ENCODE measurements at regions not wholly inside any gene's neighbourhood (a gene's known extent, or its start where the extent isn't known, plus 50 kb on each side); places are given as distances from the start of the nearest gene placed in this dataset.
"Not testable (repeated sequence)": the region's sequence is repeated elsewhere in the genome, so short reads cannot be mapped to it uniquely, and the experiment has no call there.

DNA sequence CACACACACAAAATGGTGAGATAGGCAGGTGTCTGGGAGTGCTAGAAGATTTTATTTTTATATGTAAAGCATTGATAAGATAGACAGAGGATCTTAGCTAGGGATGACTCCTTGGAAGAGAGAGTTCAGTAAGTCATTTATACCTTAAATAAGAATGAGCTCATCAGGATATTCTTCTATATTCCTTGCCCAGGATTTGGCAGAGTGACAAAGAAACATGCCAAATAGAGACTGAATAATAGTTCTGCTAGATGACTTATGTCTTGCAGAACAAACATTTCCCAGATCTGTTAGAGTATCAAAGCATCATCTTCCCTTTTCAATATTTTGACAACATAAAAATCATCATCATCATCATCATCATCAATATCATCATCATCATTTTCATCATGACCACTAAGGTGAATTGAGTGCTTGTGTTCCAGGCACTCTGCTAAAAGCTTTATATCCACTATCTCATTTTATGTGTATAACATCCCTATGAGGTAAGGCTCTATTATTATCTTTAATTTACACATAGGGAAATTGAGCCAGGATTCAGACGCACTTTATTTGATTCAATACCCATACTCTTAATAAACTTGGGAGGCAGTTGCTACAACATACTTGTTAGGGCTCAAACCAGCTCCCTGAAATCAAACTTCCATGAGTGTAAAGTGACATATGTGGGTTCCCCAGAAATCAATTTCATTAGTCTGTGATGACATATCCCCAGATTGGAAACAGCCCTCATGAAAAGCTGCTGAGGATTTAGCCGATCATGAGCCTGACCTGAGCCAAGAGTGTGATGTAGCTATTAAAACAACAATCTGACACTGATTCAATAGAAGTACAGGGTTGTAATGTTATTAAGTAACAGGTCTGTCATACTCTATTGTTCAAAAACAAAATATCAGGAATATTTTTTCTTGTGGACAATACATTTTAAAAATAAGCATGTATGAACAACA lies 176.3 kb upstream of the SEMA6A start:
- no peak for DNase-seq (ENCODE audit: low spot score)
- ATAC-seq = no peak

DNA sequence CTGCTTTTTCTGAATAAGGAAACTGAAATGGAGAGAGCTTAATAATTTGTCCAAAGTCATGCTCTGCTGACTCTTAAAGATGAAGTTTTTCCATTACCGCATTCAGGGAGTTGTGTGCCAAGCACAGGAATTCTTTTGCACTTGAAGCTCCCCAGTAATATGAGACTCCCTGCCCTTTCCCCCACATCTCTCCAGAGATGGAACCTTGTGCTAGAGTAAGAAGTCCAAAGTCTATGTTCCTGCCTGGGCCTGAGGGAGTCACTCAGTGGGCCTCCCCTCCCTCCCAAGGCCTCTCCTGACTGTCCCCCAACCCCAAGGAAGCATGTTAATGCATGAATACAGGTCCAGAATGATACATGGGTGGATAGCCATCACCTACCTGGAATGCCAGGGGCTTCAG lies 173.3 kb upstream of the SEMA6A start:
- DNase-seq (ENCODE audit: low spot score) (no peak), ATAC-seq (no peak)

DNA sequence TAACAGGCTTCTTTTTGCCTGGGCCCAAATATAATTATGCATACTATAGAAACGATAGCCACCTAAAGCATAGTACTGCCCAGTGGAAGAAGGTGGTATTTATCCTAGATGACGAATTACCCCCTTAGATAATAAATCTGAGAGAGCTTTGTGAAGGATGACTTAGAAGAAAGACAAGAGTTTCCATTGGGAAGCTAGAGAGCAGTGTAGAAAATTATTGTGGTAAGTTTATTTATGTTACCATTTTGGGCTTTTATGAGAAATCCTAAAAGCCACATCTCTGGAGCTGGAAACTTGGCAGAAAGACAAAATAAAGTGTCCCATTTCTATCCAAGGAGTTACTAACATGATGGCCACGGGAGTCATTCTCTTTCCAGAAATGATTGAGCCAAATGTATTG lies 172.0 kb upstream of the SEMA6A start:
- no peak for ATAC-seq
- no peak for DNase-seq (ENCODE audit: low spot score)

DNA sequence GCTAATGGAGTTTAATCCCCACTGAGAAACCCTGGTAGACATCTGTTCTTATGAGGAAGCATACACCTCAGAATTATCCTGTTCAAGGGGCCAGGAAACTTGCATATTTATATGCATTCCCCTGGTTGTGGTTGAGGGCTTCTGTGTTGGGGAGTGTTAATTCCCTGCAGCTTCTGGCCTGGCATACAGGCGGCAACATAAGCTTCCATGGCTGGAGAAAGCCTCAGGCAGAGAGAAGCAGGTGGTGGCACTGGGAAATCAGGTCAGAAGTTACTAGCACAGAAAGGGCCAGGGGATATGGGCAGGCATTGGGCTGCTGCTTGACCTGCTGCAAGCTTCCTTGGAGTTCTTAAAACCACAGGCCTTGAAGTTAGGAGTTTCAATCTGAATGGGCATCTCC lies 166.1 kb upstream of the SEMA6A start:
- ATAC-seq (no peak), DNase-seq (ENCODE audit: low spot score) (no peak)

DNA sequence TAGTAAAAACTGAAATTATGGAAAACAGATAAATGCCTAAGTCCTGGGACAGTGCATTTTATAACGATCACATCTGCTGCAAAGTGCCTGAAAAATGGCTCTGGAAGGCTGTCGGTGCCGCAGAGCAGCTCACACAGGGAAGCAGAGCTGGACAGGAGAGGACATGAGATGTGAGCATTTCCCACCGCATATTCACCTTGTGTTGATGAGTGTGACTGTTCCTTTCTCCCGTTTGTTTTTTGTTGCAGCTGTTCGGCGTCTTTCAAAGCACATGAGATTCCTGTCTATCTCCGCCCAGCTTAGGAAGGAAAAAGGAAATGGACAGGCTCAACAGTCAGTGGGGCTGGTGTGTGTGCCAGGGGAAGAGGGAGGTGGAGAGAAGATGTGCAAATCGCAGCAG lies 164.9 kb upstream of the SEMA6A start:
- DNase-seq (ENCODE audit: low spot score) (no peak), ATAC-seq (no peak)

DNA sequence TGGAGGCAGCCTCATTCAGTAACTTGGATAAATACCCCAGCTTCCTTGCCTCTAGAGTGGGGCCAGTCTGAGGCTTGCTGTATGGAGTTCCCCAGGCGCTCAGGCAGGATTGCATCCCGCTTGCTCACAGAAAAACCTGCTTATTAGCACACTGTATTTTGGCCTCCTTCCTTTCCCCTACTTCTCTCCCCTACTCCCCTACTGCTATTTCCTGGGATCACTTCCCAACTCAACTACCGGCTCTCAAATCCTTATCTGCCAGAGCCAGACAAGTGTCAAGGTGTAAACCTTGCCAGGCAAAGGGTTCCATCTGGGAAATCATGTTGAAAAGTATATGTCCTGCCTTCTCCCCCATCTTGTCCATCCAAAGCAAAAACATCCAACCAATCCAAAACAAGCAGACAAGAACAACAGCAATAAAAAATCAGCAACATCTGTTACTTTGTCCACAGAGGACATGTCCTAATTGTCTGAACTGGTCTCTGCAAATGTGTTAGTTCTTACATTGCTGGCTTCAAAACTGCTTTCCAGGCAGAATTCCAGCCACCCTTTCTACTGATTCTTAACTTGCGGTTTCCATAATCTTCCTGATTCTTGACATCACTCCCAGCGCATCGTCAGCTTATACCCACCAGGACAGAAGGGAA lies 164.1 kb upstream of the SEMA6A start:
- ATAC-seq = no peak
- no peak for DNase-seq (ENCODE audit: low spot score)

DNA sequence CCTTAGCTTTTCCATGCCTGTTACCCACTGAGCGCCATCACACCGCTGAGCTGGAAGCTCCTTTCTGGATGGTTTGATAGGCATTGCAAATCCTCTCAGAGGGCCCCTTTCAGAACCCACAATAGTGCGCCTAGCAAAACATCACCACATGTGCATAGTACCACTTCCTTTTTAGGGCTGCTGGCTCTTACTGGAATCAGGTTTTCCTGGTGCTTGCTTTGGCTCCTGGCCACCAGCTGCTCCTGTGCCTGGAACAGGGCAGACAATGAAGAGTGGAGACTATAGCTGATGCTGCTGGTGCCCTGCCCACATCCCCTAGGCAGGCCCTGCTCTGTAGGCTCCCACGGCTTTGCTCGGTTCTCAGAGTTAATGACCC lies 163.6 kb upstream of the SEMA6A start:
- ATAC-seq (no peak), DNase-seq (ENCODE audit: low spot score) (no peak)

DNA sequence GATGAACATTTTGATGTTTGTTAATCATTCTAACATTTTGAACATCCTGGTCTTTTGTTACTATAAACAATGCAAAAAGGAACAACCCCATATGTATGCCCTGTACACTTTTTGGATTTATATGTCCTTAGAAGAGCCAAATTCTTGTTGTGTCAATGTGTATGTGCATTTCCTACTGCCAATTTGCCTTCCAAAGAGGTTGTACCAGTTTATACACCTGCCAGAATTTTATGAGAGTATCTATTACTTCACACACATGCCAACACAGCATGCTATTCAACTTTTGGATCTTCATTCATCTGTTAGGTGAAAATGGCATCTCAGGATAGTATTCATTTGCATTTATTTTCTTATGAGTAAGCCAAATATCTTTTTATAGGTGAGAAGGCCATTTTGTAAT lies 162.0 kb upstream of the SEMA6A start:
- no peak for DNase-seq (ENCODE audit: low spot score)
- no peak for ATAC-seq

DNA sequence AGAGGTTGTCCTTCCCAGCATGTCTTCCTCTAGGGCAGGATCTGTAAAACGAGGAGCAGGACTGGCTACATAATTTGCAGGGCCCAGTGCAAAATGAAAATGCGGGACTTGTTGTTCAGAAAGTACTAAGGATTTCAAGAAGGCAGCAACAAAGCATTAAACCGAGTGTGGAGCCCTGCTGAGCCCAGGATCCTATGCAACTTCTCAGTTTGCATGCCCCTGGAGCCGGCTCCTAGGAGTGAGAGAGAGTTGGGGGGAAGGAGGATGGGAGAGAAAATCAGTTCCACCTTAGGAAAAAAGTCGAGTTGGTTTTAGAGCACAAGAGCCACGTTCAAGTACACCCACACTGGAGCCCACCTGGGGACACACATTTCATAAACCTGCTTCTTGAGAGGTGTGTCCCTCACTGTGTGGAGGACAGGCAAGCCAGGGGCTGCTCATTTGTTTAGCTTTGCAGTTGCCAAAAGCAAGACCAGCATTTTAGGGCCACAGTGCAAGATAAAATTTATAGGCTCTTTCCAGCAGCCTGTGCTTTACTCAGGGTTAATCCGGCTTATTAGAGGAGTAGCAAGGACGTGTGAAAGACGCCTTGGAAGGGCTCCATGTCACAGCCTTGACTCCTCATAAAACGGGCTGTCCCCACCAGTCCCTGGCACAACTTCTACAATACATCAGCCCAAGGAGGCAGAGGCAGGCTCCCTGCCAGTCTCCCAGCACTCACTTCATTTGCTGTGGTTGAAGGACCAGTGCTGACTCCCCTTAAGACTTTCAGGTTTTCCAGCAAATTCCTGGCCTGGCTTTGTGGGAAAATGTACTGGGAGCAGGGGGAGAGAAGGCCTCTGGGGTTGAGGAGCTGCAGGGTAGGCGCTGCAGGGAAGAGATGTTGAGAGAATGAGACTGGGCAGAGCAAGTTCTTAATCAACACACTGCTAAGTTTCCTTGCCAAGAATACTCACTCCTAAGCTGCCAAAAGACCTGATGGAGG lies 159.7 kb upstream of the SEMA6A start:
- no peak for ATAC-seq
- no peak for DNase-seq (ENCODE audit: low spot score)

DNA sequence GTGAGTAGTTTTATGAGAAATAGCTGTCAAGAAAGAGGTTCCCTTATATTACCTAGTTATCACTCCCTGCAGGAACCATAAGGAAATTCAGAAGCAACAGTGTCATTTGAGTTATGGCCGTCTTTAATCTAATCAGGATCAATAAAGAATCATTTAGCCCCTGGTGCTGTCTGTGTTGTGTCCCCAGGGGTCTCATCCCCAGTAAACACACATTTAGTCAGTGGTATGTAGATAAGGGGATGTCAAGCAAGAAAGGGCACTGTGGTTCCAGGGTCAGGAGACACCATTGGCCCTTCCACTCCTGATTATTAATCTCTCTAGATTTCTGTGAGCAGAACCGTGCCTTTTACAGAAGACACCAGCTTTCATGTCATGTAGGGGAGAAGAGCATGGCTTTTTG lies 158.0 kb upstream of the SEMA6A start:
- DNase-seq (ENCODE audit: low spot score) (no peak), ATAC-seq (no peak)

DNA sequence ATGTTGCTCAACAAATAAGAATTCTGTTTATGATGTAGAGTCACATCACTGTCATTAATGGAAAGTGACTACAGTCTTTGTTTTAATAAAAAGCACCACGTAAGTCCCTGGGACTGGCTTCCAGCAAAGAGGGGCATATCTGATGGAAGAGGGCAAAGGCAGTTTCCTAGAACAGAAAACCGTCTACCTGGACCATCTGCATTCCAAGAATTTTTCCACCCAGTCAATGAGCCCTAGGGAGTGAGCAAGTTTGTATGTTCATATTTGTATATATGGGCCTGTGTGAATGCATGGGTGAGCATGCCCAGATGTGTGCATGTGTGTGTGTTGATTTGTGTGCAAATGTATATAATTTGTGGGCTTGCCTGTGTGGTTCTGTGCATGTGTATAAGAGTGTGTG lies 156.8 kb upstream of the SEMA6A start:
- ATAC-seq = no peak
- DNase-seq (ENCODE audit: low spot score) = no peak

DNA sequence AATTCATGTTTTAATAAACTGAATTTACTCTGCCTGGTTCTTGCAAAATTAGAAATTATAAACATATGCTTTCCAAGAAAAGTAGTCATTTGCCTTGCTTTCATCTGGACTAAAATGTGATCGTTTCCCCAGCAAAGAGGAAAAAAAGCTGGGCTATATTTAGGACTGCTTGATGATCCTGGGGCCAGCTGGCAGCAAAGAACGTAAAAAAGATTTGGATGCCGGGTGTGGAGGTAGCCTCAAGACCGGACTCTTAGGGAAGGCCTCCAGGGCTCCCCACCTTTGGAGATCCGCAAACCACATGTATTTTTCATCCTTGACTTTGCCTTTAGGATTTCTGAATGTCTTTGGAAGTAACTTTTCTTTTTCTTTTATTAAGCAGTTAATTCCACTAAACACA lies 156.1 kb upstream of the SEMA6A start:
- ATAC-seq (no peak), DNase-seq (ENCODE audit: low spot score) (no peak)

DNA sequence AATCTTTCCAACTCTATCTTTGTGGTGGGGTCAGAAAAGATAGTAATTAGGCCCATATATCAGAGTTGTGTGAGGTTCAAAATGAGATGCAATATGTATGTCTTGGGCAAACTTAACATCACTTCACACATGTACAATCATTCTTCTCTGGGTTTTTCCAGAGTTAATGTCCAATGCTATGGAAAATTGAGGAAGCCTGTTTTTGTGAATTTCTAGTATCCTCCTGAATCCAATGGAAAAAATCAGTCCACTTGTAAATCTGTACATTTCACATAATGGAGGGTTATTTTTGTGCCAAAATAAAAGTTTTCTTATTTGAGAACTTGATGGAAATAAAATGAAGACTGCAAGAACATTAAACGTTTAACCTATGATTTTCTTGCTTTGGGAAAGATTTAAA lies 155.6 kb upstream of the SEMA6A start:
- DNase-seq (ENCODE audit: low spot score) (no peak), ATAC-seq (no peak)

DNA sequence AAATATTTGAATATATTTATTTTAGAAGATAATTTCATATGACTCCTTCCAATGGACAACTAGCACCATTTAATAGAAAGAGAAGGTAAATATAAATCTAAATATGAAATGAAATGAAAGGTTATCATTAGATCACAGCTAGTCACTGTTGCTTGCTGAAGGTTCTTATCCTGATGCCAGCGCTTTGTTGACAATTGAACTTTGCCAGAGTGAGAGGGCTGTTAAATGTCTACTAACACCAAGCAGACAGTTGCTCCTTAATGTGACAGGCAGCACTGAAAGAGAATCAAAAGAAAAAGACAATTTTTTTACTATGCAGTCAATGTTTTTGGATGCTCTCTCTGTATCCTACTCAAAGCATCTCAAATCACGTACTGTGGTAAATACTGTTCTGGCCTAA lies 152.6 kb upstream of the SEMA6A start:
- no peak for ATAC-seq

DNA sequence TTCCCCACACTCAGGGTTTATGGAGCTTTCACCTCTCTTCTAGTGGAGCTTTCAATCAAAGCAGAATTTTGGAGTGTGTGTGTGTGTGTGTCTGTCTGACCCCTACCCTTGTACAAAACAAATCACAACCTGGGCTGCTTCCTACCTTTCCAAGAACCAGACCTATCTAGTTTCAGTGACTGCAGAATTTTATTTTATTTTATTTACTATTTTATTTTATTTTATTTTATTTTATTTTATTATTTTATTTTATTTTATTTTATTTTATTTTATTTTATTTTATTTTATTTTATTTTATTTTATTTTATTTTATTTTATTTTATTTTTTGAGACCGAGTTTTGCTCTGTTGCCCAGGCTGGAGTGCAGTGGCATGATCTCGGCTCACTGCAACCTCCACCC lies 151.6 kb upstream of the SEMA6A start:
- not testable (repeated sequence) for ATAC-seq; DNase-seq (ENCODE audit: low spot score)

More for the DNA sequence above, 152.6 kb upstream of the SEMA6A start:
- no peak for DNase-seq (ENCODE audit: low spot score)

DNA sequence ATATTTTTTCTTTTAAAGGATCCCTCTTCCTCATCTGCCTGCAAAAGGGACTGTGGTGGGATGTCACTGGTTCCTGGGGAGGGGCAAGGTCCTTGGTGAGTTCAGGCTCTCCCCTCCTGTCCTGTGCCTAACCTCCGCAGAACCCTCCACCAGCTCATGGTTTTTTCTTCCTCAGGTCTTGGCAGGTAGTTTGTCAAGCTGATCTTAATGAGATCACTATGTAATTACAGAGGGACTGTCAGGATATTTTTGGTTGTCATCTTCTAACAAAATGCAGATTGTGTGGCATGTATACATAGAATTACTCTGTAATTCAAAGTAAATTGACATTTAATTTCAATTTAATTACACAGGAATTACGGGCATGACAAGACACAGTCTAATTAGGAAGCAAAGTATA lies 150.3 kb upstream of the SEMA6A start:
- ATAC-seq (no peak), DNase-seq (ENCODE audit: low spot score) (no peak)

DNA sequence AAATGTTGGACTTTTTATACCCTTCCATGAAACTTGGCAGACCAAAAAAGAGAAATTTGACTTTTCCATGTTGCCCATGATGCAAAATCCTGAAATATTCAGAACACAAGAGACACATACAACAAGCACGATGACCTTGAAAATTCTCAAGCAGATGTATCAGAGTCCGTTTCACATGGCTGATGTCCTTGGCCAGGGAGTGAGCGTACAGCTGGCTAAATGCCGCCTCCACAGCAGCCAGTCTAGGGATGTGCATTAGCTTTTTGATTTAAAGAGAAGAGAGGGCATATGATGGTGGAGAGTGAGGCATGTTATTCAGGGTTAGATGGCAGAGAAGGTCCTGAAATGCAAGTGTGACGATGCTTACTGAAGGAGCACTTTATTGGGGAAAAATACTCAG lies 148.0 kb upstream of the SEMA6A start:
- DNase-seq (ENCODE audit: low spot score) = no peak
- no peak for ATAC-seq

DNA sequence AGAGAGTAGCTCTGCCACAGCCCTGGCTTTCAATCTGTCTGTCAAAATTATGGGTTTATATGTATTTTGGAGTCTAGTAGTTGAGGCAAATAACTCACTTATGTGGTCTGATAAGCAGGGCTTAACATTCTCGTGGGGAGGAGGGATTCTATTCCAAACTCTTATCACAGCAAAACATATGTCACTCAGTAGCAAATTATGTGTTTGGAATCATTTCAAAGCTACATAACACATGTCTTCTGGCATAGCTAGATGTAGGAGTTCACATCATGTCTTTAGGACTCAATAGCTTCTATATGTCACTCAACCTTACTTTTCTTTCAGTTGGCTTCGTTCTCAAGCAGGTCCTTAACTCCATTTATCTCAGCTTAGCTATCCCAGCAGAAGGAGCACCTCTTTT lies 144.5 kb upstream of the SEMA6A start:
- ATAC-seq (no peak), DNase-seq (ENCODE audit: low spot score) (no peak)

DNA sequence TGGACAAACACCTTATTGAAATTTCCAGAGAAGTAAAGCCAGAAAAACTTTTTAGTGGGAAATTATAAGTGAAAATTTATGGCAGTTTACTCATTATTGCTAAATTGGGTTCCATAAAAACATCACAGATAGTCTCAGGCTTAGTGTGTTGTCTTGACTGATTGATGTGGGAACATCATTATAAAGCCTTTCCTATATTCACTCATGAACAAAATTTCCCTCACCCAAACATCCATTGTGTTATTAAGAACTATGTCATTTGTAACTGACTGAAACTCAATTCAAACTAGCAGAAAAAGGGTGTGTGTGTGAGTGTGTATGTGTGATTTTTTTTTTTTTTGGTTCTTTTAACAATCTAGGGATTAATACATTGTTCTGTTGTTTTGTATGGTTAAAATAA lies 143.7 kb upstream of the SEMA6A start:
- ATAC-seq (no peak), DNase-seq (ENCODE audit: low spot score) (no peak)

DNA sequence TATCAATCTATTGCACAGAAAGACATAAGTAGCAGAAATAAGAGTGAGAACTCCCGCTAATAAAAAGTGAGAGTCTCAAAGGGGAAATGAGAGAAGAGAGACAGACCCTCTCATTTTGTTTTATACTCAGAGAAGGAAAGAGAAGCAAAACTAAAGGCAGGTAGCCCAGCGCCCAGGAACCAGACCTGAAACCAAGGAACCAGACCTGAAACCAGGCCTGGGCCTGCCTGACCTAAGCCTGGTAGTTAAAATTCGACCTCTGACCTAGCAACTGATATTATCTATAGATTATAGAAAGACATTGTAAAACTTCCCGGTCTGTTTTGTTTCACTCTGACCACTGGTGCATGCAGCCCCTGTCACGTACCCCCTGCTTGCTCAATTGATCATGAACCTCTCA lies 134.5 kb upstream of the SEMA6A start:
- DNase-seq (ENCODE audit: low spot score) = no peak
- ATAC-seq = no peak

DNA sequence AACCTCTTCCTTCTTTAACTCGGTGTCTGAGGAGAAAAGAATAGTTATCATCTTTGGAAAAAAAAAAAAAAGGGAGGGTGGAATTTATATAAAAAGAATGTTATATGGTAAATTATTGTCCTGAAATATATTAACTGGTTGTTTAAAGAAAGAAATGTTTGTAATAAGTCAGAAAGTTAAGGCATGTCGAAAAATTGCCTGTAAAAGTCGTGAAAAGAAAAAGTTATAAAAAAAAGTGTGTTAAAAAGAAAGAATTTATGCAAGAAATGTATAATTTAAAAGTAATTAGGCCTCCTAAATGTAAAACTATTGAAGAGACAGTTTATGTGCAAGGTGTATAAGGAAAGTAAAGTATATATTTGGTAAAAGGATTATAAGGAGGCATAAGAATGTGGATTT lies 130.5 kb upstream of the SEMA6A start:
- DNase-seq (ENCODE audit: low spot score); ATAC-seq: not testable (repeated sequence)

Measured in left lobe of liver (tissue), 2 donors.